Esophagus squamous epithelium (tissue), 5 donors: ENCODE measurements at regions not wholly inside any gene's neighbourhood (a gene's known extent, or its start where the extent isn't known, plus 50 kb on each side); places are given as distances from the start of the nearest gene placed in this dataset.
"Not testable (repeated sequence)": the region's sequence is repeated elsewhere in the genome, so short reads cannot be mapped to it uniquely, and the experiment has no call there.

ENCODE experiments used
- DNase-seq: peaks from one replicate; lab custom pipeline; 2025; lab: John Stamatoyannopoulos, UW
- H3K27ac ChIP-seq, 4 donors: fragments of 200-600 bp; sonication (generic); one replicate each; pipeline ENCODE4 v1.5.1; 2016 to 2019; ENCODE audit warnings: mild to moderate bottlenecking in 1 of 4
- H3K27me3 ChIP-seq, 4 donors: fragments of 200-600 bp; sonication (generic); 1 replicate in 3 of 4; 2 replicates in 1 of 4; pipeline versions ENCODE4 v1.5.1 to v1.6.0; 2017 to 2021; ENCODE audit warnings: antibody characterized with exemption in 1 of 4
- H3K36me3 ChIP-seq, 3 donors: fragments of 200-600 bp; sonication (generic); one replicate each; pipeline ENCODE4 v1.5.1; 2016 to 2019
- H3K4me1 ChIP-seq, 3 donors: fragments of 200-600 bp; sonication (generic); one replicate each; pipeline ENCODE4 v1.5.1; 2017 to 2019
- H3K4me3 ChIP-seq, 4 donors: fragments of 200-600 bp; sonication (generic); 1 replicate in 3 of 4; 2 replicates in 1 of 4; pipeline ENCODE4 v1.5.1; 2016 to 2019; ENCODE audit warnings: mild to moderate bottlenecking in 2 of 4, moderate library complexity in 1 of 4
- H3K9me3 ChIP-seq, 3 donors: fragments of 200-600 bp; sonication (generic); one replicate each; pipeline ENCODE4 v1.5.1; 2016 to 2019
- POLR2A ChIP-seq, 4 donors: fragments of 450-650 bp; IDR thresholded peaks; one replicate each; pipeline ENCODE4 v1.6.1; 2017; ENCODE audit warnings: antibody characterized with exemption in 4 of 4, mild to moderate bottlenecking in 4 of 4, moderate library complexity in 3 of 4
- WGBS, 2 donors: methylation state at CpG; one replicate each; pipeline ENCODE4 v1.1.5; 2018; 5-methylcytosine and 5-hydroxymethylcytosine counted together
- intact Hi-C: fragments of 100-400 bp; cut with DNase I; formaldehyde crosslinking; loops from one replicate; pipeline ENCODE4 v1.15.0; 2022
- TF ChIP-seq, protein P1 (sequence below), 6 experiments: fragments of 450-650 bp in 4 of 6; fragments of 200-600 bp in 2 of 6; sonication (generic) in 2 of 6; IDR thresholded peaks; one replicate each; pipeline ENCODE4 v1.5.1; 2016 to 2019; ENCODE audit warnings: antibody characterized with exemption in 6 of 6, mild to moderate bottlenecking in 4 of 6, moderate library complexity in 4 of 6
- donor health status: DM: yes; HTN: yes; CAD: no.

DNA sequence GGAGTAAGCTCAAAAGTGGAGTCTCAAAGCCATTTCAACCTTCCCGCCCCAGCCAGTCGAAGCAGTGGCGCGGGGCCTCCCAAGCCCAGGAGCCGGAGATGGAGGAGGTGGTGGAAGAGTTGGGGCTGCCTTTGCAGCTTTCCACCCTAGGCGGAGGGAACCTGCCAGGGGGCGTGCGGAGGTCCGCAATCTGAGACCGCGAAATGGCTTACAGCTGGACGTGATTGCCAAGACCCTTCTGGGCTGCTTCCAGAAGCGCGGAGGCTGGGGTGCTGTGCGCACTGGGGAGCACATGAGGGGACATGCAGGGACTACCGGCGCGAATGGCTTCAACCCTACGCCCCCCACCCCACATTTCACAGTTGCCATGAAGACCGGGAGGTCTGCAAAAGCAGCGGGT lies 86.2 kb downstream of the PRR15 start:
- intact Hi-C loops: loop anchor here (10.0 kb wide), 1 partner anchor 275 kb away; no protein-coding TSS in a partner anchor
- H3K36me3 ChIP-seq: peaks cover 0 to 4% (median 0%) of the 10 kb centered on the region in 3 donors

GRCh38 chr7:29651477-29651876 lies 87.8 kb downstream of the PRR15 start:
- Histone ChIP-seq H3K4me3 (no peak overlapping the region), H3K27me3 (no peaks in the 10 kb centered on the region), H3K27ac (no peak overlapping the region), H3K9me3 (no peaks in the 10 kb centered on the region), H3K36me3 (peaks cover 0 to 4% (median 0%) of the 10 kb centered on the region in 3 donors), H3K4me1 (no peaks in the 10 kb centered on the region)
- no peak for DNase-seq
- intact Hi-C loops: no loop called here
- TF ChIP-seq, protein P1, sequence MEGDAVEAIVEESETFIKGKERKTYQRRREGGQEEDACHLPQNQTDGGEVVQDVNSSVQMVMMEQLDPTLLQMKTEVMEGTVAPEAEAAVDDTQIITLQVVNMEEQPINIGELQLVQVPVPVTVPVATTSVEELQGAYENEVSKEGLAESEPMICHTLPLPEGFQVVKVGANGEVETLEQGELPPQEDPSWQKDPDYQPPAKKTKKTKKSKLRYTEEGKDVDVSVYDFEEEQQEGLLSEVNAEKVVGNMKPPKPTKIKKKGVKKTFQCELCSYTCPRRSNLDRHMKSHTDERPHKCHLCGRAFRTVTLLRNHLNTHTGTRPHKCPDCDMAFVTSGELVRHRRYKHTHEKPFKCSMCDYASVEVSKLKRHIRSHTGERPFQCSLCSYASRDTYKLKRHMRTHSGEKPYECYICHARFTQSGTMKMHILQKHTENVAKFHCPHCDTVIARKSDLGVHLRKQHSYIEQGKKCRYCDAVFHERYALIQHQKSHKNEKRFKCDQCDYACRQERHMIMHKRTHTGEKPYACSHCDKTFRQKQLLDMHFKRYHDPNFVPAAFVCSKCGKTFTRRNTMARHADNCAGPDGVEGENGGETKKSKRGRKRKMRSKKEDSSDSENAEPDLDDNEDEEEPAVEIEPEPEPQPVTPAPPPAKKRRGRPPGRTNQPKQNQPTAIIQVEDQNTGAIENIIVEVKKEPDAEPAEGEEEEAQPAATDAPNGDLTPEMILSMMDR (IDR thresholded peaks at IDR 0.05): no peak
- no peak for TF ChIP-seq POLR2A (IDR thresholded peaks at IDR 0.05)
- WGBS, 2 donors: 65 to 100% methylated on average over 2 of the region's 2 CpGs

More for the DNA sequence above, 86.2 kb downstream of the PRR15 start:
- DNase-seq: no peak
- Histone ChIP-seq H3K27me3 (no peaks in the 10 kb centered on the region), H3K27ac (no peak overlapping the region), H3K9me3 (no peaks in the 10 kb centered on the region), H3K4me3 (no peak overlapping the region), H3K4me1 (no peaks in the 10 kb centered on the region)
- WGBS, 2 donors: 92 to 96% methylated on average over 7 to 17 of the region's 21 CpGs
- no peak for TF ChIP-seq POLR2A (IDR thresholded peaks at IDR 0.05)
- TF ChIP-seq, protein P1 (IDR thresholded peaks at IDR 0.05): no peak

GRCh38 chr7:29652556-29652955 lies 88.9 kb downstream of the PRR15 start:
- Histone ChIP-seq H3K27ac (no peak overlapping the region), H3K27me3 (no peaks in the 10 kb centered on the region), H3K4me1 (no peaks in the 10 kb centered on the region), H3K9me3 (no peaks in the 10 kb centered on the region), H3K4me3 (no peak overlapping the region), H3K36me3 (peaks cover 0 to 4% (median 0%) of the 10 kb centered on the region in 3 donors)
- no peak for DNase-seq
- 69 to 85% methylated on average over 2 of the region's 2 CpGs for WGBS, 2 donors
- TF ChIP-seq POLR2A (IDR thresholded peaks at IDR 0.05): no peak
- TF ChIP-seq, protein P1 (IDR thresholded peaks at IDR 0.05): no peak
- intact Hi-C loops: no loop called here

- intact Hi-C loops: not testable (repeated sequence)
- WGBS, 2 donors: 77 to 92% methylated on average over 4 of the region's 4 CpGs
Observed at GRCh38 chr7:29654340-29654739, 90.7 kb downstream of the PRR15 start.

DNA sequence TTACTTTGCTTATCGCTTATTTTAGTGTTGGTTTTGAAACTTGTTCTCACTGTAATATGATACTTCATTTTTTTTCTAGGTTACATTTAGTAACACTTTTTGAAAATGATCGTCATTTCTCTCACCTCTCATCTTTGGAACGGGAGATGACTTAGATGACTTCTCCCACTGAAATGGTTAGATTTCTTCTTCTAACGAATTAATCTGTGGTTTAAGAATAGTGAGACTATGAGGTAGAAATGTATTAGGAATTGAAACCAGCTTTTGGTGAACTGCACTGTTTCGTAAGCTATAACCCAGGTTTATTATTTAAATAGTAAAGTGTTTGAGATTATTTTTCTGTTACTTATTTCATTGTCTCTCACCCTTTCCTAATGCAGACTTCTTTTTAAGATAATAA lies 93.7 kb downstream of the PRR15 start:
- Histone ChIP-seq H3K4me3 (no peak overlapping the region), H3K36me3 (no peaks in the 10 kb centered on the region), H3K27me3 (no peaks in the 10 kb centered on the region), H3K27ac (no peak overlapping the region), H3K4me1 (no peaks in the 10 kb centered on the region), H3K9me3 (no peaks in the 10 kb centered on the region)
- intact Hi-C loops: no loop called here
- no peak for DNase-seq
- 65 to 81% methylated on average over 5 of the region's 5 CpGs for WGBS, 2 donors
- TF ChIP-seq POLR2A (IDR thresholded peaks at IDR 0.05): no peak
- TF ChIP-seq, protein P1 (IDR thresholded peaks at IDR 0.05): no peak

More at GRCh38 chr7:29654340-29654739, 90.7 kb downstream of the PRR15 start:
- not testable (repeated sequence) for H3K4me1 ChIP-seq, H3K27me3 ChIP-seq, H3K27ac ChIP-seq, H3K9me3 ChIP-seq, H3K36me3 ChIP-seq, DNase-seq, H3K4me3 ChIP-seq

- 89 to 94% methylated on average over 7 of the region's 7 CpGs for WGBS, 2 donors
- intact Hi-C loops: no loop called here
- TF ChIP-seq, protein P1 (IDR thresholded peaks at IDR 0.05): no peak
- no peak for TF ChIP-seq POLR2A (IDR thresholded peaks at IDR 0.05)
- Histone ChIP-seq H3K4me1 (peaks cover 0 to 3% (median 0%) of the 10 kb centered on the region in 3 donors), H3K27me3 (no peaks in the 10 kb centered on the region), H3K27ac (no peak overlapping the region), H3K4me3 (no peak overlapping the region), H3K36me3 (no peaks in the 10 kb centered on the region), H3K9me3 (no peaks in the 10 kb centered on the region)
- no peak for DNase-seq
Observed at GRCh38 chr7:29657856-29658255, 94.2 kb downstream of the PRR15 start.

- DNase-seq, H3K4me3 ChIP-seq, intact Hi-C loops, H3K36me3 ChIP-seq, H3K27me3 ChIP-seq, H3K27ac ChIP-seq, H3K9me3 ChIP-seq: not testable (repeated sequence)
- WGBS, 2 donors: 79 to 90% methylated on average over 2 to 5 of the region's 5 CpGs
- H3K4me1 ChIP-seq: peaks cover 0 to 12% (median 0%) of the 10 kb centered on the region in 3 donors
Observed at GRCh38 chr7:29659213-29659612, 95.6 kb downstream of the PRR15 start.

GRCh38 chr7:29662899-29663298 lies 99.3 kb downstream of the PRR15 start:
- peaks cover 0 to 12% (median 0%) of the 10 kb centered on the region in 3 donors for H3K4me1 ChIP-seq
- DNase-seq, intact Hi-C loops, H3K36me3 ChIP-seq, H3K4me3 ChIP-seq, H3K27me3 ChIP-seq, H3K27ac ChIP-seq, H3K9me3 ChIP-seq: not testable (repeated sequence)
- WGBS, 2 donors: 56% methylated on average over 3 of the region's 3 CpGs
